Esophagus muscularis mucosa (tissue), 4 donors: ENCODE measurements at regions not wholly inside any gene's neighbourhood (a gene's known extent, or its start where the extent isn't known, plus 50 kb on each side); places are given as distances from the start of the nearest gene placed in this dataset.

Source experiments
- DNase-seq: peaks from one replicate; pipeline ENCODE4 v3.0.0-alpha.2; 2017; ENCODE audit errors: extremely low spot score
- H3K27ac ChIP-seq, 4 donors: fragments of 200-600 bp; sonication (generic); replicated peaks in 1 of 4; 1 replicate in 3 of 4; 2 replicates in 1 of 4; pipeline ENCODE4 v1.5.1; 2016 to 2019; ENCODE audit warnings: mild to moderate bottlenecking in 1 of 4
- H3K27me3 ChIP-seq, 4 donors: fragments of 200-600 bp; sonication (generic); one replicate each; pipeline versions ENCODE4 v1.5.1 to v1.6.0; 2016 to 2019
- H3K36me3 ChIP-seq, 4 donors: fragments of 200-600 bp; sonication (generic); one replicate each; pipeline ENCODE4 v1.5.1; 2016 to 2019
- H3K4me1 ChIP-seq, 4 donors: fragments of 200-600 bp; sonication (generic); one replicate each; pipeline ENCODE4 v1.5.1; 2016 to 2019
- H3K4me3 ChIP-seq, 4 donors: fragments of 200-600 bp; sonication (generic); 1 replicate in 2 of 4; 2 replicates in 2 of 4; pipeline ENCODE4 v1.5.1; 2016 to 2019; ENCODE audit warnings: mild to moderate bottlenecking in 4 of 4, moderate library complexity in 1 of 4
- H3K9me3 ChIP-seq, 4 donors: fragments of 200-600 bp; sonication (generic); 1 replicate in 3 of 4; 2 replicates in 1 of 4; pipeline ENCODE4 v1.5.1; 2016 to 2019
- CTCF ChIP-seq, 3 experiments: fragments of 200-600 bp in 2 of 3; fragments of 450-650 bp in 1 of 3; sonication (generic) in 2 of 3; IDR thresholded peaks; one replicate each; pipeline ENCODE4 v1.5.1; 2017 to 2019; ENCODE audit warnings: antibody characterized with exemption in 3 of 3, mild to moderate bottlenecking in 2 of 3, moderate library complexity in 1 of 3
- EP300 ChIP-seq: sonication (generic); formaldehyde crosslinking; IDR thresholded peaks from one replicate; pipeline ENCODE4 v1.6.1; 2017; ENCODE audit warnings: antibody characterized with exemption
- POLR2A ChIP-seq: fragments of 450-650 bp; IDR thresholded peaks from one replicate; pipeline ENCODE4 v1.6.1; 2017; ENCODE audit warnings: antibody characterized with exemption, moderate library complexity, mild to moderate bottlenecking, low read depth
- POLR2AphosphoS5 ChIP-seq, 2 donors: sonication (generic); formaldehyde crosslinking; IDR thresholded peaks; one replicate each; pipeline ENCODE4 v1.6.1; 2017; ENCODE audit warnings: antibody characterized with exemption in 2 of 2
- WGBS: methylation state at CpG from one replicate; pipeline ENCODE4 v1.1.5; 2018; 5-methylcytosine and 5-hydroxymethylcytosine counted together
- intact Hi-C: fragments of 100-400 bp; cut with DNase I; formaldehyde crosslinking; loops from one replicate; pipeline ENCODE4 v1.15.1; 2023

GRCh38 chr21:24988941-24989340, 618.3 kb downstream of the MRPL39 start:
- no peak for DNase-seq
- Histone ChIP-seq H3K4me3 (no peak overlapping the region), H3K9me3 (no peaks in the 10 kb centered on the region), H3K27ac (no peak overlapping the region), H3K36me3 (no peaks in the 10 kb centered on the region), H3K4me1 (no peaks in the 10 kb centered on the region), H3K27me3 (no peaks in the 10 kb centered on the region)
- intact Hi-C loops, result no loop called here
- no peak for TF ChIP-seq POLR2AphosphoS5 (IDR thresholded peaks at IDR 0.05)
- no peak for TF ChIP-seq EP300
- WGBS, result 84% methylated on average over 8 of the region's 8 CpGs

- Histone ChIP-seq H3K27ac (no peak overlapping the region), H3K4me3 (no peak overlapping the region), H3K9me3 (no peaks in the 10 kb centered on the region), H3K27me3 (no peaks in the 10 kb centered on the region), H3K36me3 (no peaks in the 10 kb centered on the region), H3K4me1 (no peaks in the 10 kb centered on the region)
- intact Hi-C loops, result no loop called here
- DNase-seq, result no peak
- 75% methylated on average over 1 of the region's 1 CpG for WGBS
- TF ChIP-seq POLR2A (no peak), CTCF (IDR thresholded peaks at IDR 0.05) (no peak), EP300 (no peak), POLR2AphosphoS5 (IDR thresholded peaks at IDR 0.05) (no peak)
Observed at GRCh38 chr21:24976238-24976637, 631.0 kb downstream of the MRPL39 start.

- H3K27me3 ChIP-seq, result no peaks in the 10 kb centered on the region
- 72% methylated on average over 1 of the region's 1 CpG for WGBS
- intact Hi-C loops, result no loop called here
- peaks cover 0 to 3% (median 0%) of the 10 kb centered on the region in 4 donors for H3K9me3 ChIP-seq
- H3K4me3 ChIP-seq, result no peak overlapping the region
- no peak for DNase-seq
- H3K36me3 ChIP-seq, result no peaks in the 10 kb centered on the region
- no peak for TF ChIP-seq EP300
- TF ChIP-seq CTCF (IDR thresholded peaks at IDR 0.05), result no peak
- no peak for TF ChIP-seq POLR2A
- TF ChIP-seq POLR2AphosphoS5 (IDR thresholded peaks at IDR 0.05), result no peak
- no peaks in the 10 kb centered on the region for H3K4me1 ChIP-seq
- no peak overlapping the region for H3K27ac ChIP-seq
Observed at GRCh38 chr21:24969068-24969467, 638.2 kb downstream of the MRPL39 start.

- Histone ChIP-seq H3K27ac (no peak overlapping the region), H3K27me3 (no peaks in the 10 kb centered on the region), H3K9me3 (no peaks in the 10 kb centered on the region), H3K4me1 (no peaks in the 10 kb centered on the region), H3K36me3 (no peaks in the 10 kb centered on the region), H3K4me3 (no peak overlapping the region)
- 72% methylated on average over 6 of the region's 6 CpGs for WGBS
- no peak for DNase-seq
- TF ChIP-seq POLR2A, result no peak
- TF ChIP-seq POLR2AphosphoS5 (IDR thresholded peaks at IDR 0.05), result no peak
- TF ChIP-seq CTCF (IDR thresholded peaks at IDR 0.05), result no peak
- TF ChIP-seq EP300, result no peak
- intact Hi-C loops, result no loop called here
Observed at GRCh38 chr21:24955275-24955961, 651.9 kb downstream of the MRPL39 start.

- Histone ChIP-seq H3K4me3 (no peak overlapping the region), H3K27me3 (no peaks in the 10 kb centered on the region), H3K36me3 (no peaks in the 10 kb centered on the region), H3K9me3 (no peaks in the 10 kb centered on the region), H3K4me1 (no peaks in the 10 kb centered on the region), H3K27ac (no peak overlapping the region)
- WGBS, result 41% methylated on average over 4 of the region's 4 CpGs
- TF ChIP-seq POLR2AphosphoS5 (IDR thresholded peaks at IDR 0.05) (no peak), POLR2A (no peak), CTCF (IDR thresholded peaks at IDR 0.05) (no peak), EP300 (no peak)
- intact Hi-C loops, result no loop called here
- DNase-seq, result no peak
Observed at GRCh38 chr21:24948186-24948585, 659.1 kb downstream of the MRPL39 start.
